MM.1S (cell line): ENCODE measurements at regions not wholly inside any gene's neighbourhood (a gene's known extent, or its start where the extent isn't known, plus 50 kb on each side); places are given as distances from the start of the nearest gene placed in this dataset.

Source experiments
- DNase-seq: peaks from one replicate; pipeline ENCODE4 v3.0.0-alpha.2; 2015
- H2AFZ ChIP-seq: fragments of 300-600 bp; sonication (generic); 2 replicates; pipeline ENCODE4 v1.6.0; 2016; ENCODE audit warnings: antibody characterized with exemption, low read length
- H3F3A ChIP-seq: fragments of 300-600 bp; sonication (generic); 2 replicates; pipeline ENCODE4 v1.6.1; 2016; ENCODE audit warnings: mild to moderate bottlenecking, antibody characterized with exemption, low read length, moderate library complexity, mixed read lengths; ENCODE audit not compliant: insufficient read depth
- H3K27ac ChIP-seq: fragments of 300-600 bp; sonication (generic); 2 replicates; pipeline ENCODE4 v1.5.1; 2016; ENCODE audit warnings: mild to moderate bottlenecking, low read length
- H3K27me3 ChIP-seq: fragments of 300-600 bp; sonication (generic); replicated peaks from 2 replicates; pipeline ENCODE4 v1.6.0; 2016; ENCODE audit warnings: low read length; ENCODE audit not compliant: insufficient read depth
- H3K36me3 ChIP-seq: fragments of 300-600 bp; sonication (generic); replicated peaks from 2 replicates; pipeline ENCODE4 v1.6.1; 2016; ENCODE audit warnings: mild to moderate bottlenecking, low read length, mixed read lengths; ENCODE audit not compliant: insufficient read depth
- H3K4me1 ChIP-seq: fragments of 300-600 bp; sonication (generic); 2 replicates; pipeline ENCODE4 v1.6.1; 2016; ENCODE audit warnings: low read length, mixed read lengths
- H3K4me2 ChIP-seq: fragments of 300-600 bp; sonication (generic); 2 replicates; pipeline ENCODE4 v1.6.0; 2016; ENCODE audit warnings: low read depth, low read length
- H3K4me3 ChIP-seq: fragments of 300-600 bp; sonication (generic); 2 replicates; pipeline ENCODE4 v1.5.1; 2016; ENCODE audit warnings: low read length, mixed read lengths
- H3K79me2 ChIP-seq: fragments of 300-600 bp; sonication (generic); 2 replicates; pipeline ENCODE4 v1.6.1; 2016; ENCODE audit warnings: mixed run types, low read length, mixed read lengths
- H3K9ac ChIP-seq: fragments of 300-600 bp; sonication (generic); 2 replicates; pipeline ENCODE4 v1.6.1; 2016; ENCODE audit warnings: low read length, mixed read lengths
- H3K9me2 ChIP-seq: fragments of 300-600 bp; sonication (generic); replicated peaks from 2 replicates; pipeline ENCODE4 v1.6.1; 2016; ENCODE audit warnings: mild to moderate bottlenecking, low read length, mixed read lengths; ENCODE audit not compliant: insufficient read depth
- H3K9me3 ChIP-seq: fragments of 300-600 bp; sonication (generic); replicated peaks from 2 replicates; pipeline ENCODE4 v1.6.1; 2016; ENCODE audit warnings: mild to moderate bottlenecking, low read length, mixed read lengths; ENCODE audit not compliant: insufficient read depth
- H4K20me1 ChIP-seq: fragments of 300-600 bp; sonication (generic); 2 replicates; pipeline ENCODE4 v1.6.1; 2016; ENCODE audit warnings: mild to moderate bottlenecking, low read length, moderate library complexity, mixed read lengths; ENCODE audit not compliant: insufficient read depth
- EZH2 ChIP-seq: fragments of 300-600 bp; sonication (generic); optimal IDR thresholded peaks from 2 replicates; pipeline ENCODE3; 2017; ENCODE audit warnings: low read depth, mild to moderate bottlenecking, antibody characterized with exemption, low read length, mixed read lengths
- EZH2phosphoT487 ChIP-seq: fragments of 300-600 bp; sonication (generic); IDR thresholded peaks from 2 replicates; pipeline ENCODE4 v1.6.1; 2018; ENCODE audit warnings: antibody characterized with exemption, low read length
- TF ChIP-seq, protein P1 (sequence below): fragments of 300-600 bp; sonication (generic); IDR thresholded peaks from 2 replicates; pipeline ENCODE4 v1.5.1; 2016; ENCODE audit warnings: antibody characterized with exemption, low read length, mixed read lengths

DNA sequence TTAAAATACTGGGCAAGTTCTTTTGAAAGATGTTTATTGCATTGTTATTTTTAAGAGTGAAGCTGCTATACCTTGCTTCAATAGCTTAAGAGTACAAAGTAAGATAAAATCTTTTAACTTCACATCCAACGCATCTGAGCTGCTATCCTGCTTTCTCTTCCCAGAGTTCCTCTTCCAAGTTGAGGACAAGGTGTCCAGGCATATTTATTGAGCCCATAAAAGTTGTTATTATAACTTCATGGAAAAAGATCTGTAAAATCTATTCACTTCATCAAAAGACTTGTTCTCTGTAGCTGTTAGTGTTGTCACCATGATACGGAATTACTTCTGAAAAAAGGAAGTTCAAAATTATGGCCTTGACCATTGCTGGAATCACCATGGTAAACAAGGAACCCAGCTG is 306.2 kb upstream of the ELAVL2 start:
- no peaks in the 10 kb centered on the region for H3K27me3 ChIP-seq
- no peaks in the 10 kb centered on the region for H3K79me2 ChIP-seq
- TF ChIP-seq EZH2: no peak
- TF ChIP-seq EZH2phosphoT487: no peak
- TF ChIP-seq, protein P1, sequence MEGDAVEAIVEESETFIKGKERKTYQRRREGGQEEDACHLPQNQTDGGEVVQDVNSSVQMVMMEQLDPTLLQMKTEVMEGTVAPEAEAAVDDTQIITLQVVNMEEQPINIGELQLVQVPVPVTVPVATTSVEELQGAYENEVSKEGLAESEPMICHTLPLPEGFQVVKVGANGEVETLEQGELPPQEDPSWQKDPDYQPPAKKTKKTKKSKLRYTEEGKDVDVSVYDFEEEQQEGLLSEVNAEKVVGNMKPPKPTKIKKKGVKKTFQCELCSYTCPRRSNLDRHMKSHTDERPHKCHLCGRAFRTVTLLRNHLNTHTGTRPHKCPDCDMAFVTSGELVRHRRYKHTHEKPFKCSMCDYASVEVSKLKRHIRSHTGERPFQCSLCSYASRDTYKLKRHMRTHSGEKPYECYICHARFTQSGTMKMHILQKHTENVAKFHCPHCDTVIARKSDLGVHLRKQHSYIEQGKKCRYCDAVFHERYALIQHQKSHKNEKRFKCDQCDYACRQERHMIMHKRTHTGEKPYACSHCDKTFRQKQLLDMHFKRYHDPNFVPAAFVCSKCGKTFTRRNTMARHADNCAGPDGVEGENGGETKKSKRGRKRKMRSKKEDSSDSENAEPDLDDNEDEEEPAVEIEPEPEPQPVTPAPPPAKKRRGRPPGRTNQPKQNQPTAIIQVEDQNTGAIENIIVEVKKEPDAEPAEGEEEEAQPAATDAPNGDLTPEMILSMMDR: no peak
- no peaks in the 10 kb centered on the region for H3K4me1 ChIP-seq
- no peak overlapping the region for H3K27ac ChIP-seq
- H3K4me3 ChIP-seq: no peak overlapping the region
- H3K9me2 ChIP-seq: no peaks in the 10 kb centered on the region
- H3K36me3 ChIP-seq: no peaks in the 10 kb centered on the region
- no peaks in the 10 kb centered on the region for H3K9me3 ChIP-seq
- H3F3A ChIP-seq: no peaks in the 10 kb centered on the region
- H3K9ac ChIP-seq: no peak overlapping the region
- H2AFZ ChIP-seq: no peak overlapping the region
- H4K20me1 ChIP-seq: no peaks in the 10 kb centered on the region
- no peak for DNase-seq
- H3K4me2 ChIP-seq: no peak overlapping the region

DNA sequence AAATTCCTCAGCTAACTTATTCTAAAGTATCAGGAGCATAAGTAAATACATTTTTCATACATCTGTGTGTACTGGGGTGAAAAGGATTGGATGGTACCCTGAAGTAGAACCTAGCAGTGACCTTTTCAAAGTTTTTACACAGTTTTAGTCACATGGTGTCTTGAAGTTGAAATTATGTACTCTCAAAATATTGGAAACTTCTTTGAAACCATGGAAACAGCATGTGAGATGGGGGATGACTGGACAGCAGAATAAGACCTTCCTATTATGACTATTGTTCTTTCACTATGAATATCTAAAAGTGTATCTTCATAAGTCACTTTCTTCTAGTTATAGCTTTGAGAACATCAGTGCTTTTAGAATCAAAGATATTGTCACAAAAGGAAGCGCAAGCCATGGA is 301.5 kb upstream of the ELAVL2 start:
- Histone ChIP-seq H4K20me1 (no peaks in the 10 kb centered on the region), H3K27ac (no peak overlapping the region), H3K4me2 (no peak overlapping the region), H3K9me2 (no peaks in the 10 kb centered on the region), H3K9me3 (no peaks in the 10 kb centered on the region), H3K36me3 (no peaks in the 10 kb centered on the region), H3K27me3 (no peaks in the 10 kb centered on the region), H3K4me3 (no peak overlapping the region), H3K4me1 (no peaks in the 10 kb centered on the region), H3K9ac (no peak overlapping the region), H3F3A (no peaks in the 10 kb centered on the region), H2AFZ (no peak overlapping the region), H3K79me2 (no peaks in the 10 kb centered on the region)
- no peak for DNase-seq
- TF ChIP-seq EZH2phosphoT487 (no peak), EZH2 (no peak)
- TF ChIP-seq, protein P1: no peak

DNA sequence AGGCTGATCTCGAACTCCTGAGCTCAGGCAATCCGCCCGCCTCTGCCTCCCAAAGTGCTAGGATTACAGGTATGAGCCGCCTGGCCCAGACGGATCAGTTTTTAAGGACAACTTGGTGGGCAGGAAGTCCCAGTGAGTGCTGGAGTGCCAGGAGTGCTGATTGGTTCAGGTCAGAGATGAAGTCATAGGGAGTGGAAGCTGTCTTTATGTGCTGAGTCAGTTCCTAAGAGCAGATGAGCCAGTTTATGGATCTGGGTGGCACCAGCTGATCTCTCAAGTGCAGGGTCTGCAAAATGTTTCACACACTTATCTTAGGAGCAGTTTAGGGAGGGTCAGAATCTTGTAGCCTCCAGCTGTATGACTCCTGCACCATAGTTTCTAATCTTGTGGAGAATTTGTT is 292.1 kb upstream of the ELAVL2 start:
- Histone ChIP-seq H2AFZ (no peak overlapping the region), H3K4me1 (no peaks in the 10 kb centered on the region), H3F3A (no peaks in the 10 kb centered on the region), H3K27me3 (no peaks in the 10 kb centered on the region), H3K9me3 (no peaks in the 10 kb centered on the region), H3K4me2 (no peak overlapping the region), H3K36me3 (no peaks in the 10 kb centered on the region), H3K79me2 (no peaks in the 10 kb centered on the region), H3K4me3 (no peak overlapping the region), H3K27ac (no peak overlapping the region), H3K9ac (no peak overlapping the region), H3K9me2 (no peaks in the 10 kb centered on the region), H4K20me1 (no peaks in the 10 kb centered on the region)
- TF ChIP-seq EZH2: no peak
- TF ChIP-seq, protein P1: no peak
- no peak for TF ChIP-seq EZH2phosphoT487
- no peak for DNase-seq

DNA sequence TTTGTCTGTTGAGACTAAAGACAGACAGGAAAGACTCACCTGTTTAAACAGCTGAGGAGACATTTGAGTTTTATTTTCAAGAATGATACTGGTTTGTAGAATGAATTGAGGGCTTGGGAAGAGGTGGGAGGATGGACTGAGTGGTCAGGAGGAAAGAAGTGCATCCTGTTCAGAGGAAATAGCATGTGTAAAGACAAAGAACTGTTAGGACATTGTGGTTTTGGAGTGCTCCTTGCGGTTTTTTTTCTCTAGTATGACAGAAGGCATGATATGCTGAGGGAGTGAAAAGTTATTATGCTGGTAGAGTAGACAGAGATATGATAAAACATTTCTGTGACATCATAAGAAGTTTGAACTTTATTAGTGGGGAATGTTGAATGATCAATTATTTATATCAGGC is 270.7 kb upstream of the ELAVL2 start:
- Histone ChIP-seq H3K27me3 (no peaks in the 10 kb centered on the region), H3K9ac (no peak overlapping the region), H3K9me2 (no peaks in the 10 kb centered on the region), H3K4me3 (no peak overlapping the region), H3K9me3 (no peaks in the 10 kb centered on the region), H3K36me3 (no peaks in the 10 kb centered on the region), H3K27ac (no peak overlapping the region), H3K4me1 (no peaks in the 10 kb centered on the region), H2AFZ (no peak overlapping the region), H3K4me2 (no peak overlapping the region), H3K79me2 (no peaks in the 10 kb centered on the region), H3F3A (no peaks in the 10 kb centered on the region), H4K20me1 (no peaks in the 10 kb centered on the region)
- DNase-seq: no peak
- TF ChIP-seq, protein P1: no peak
- no peak for TF ChIP-seq EZH2phosphoT487
- no peak for TF ChIP-seq EZH2
